Astrocyte (in vitro differentiated cells and primary cell): ENCODE measurements at regions not wholly inside any gene's neighbourhood (a gene's known extent, or its start where the extent isn't known, plus 50 kb on each side); places are given as distances from the start of the nearest gene placed in this dataset.
"Not testable (repeated sequence)": the region's sequence is repeated elsewhere in the genome, so short reads cannot be mapped to it uniquely, and the experiment has no call there.

Experiments used
- DNase-seq: peaks from one replicate; pipeline ENCODE4 v3.0.0-alpha.2; 2010; ENCODE audit warnings: low read depth
- FAIRE-seq: peaks from 2 replicates; lab custom pipeline; 2011; peaks lifted over from hg19 to GRCh38; lab: Jason Lieb, UNC
- H2AFZ ChIP-seq: 2 replicates; pipeline ENCODE4 v1.6.0; 2012; ENCODE audit warnings: low read depth, low read length, inconsistent platforms
- H3K27ac ChIP-seq: 2 replicates; pipeline ENCODE4 v1.5.1; 2011; ENCODE audit warnings: low read depth, low read length, inconsistent platforms
- H3K27me3 ChIP-seq: 2 replicates; pipeline ENCODE4 v1.6.0; 2011; ENCODE audit warnings: low read length, inconsistent platforms; ENCODE audit not compliant: insufficient read depth
- H3K36me3 ChIP-seq: 2 replicates; pipeline ENCODE4 v1.5.1; 2011; ENCODE audit warnings: low read length, inconsistent platforms; ENCODE audit not compliant: insufficient read depth
- H3K4me1 ChIP-seq: 2 replicates; pipeline ENCODE4 v1.5.1; 2011; ENCODE audit warnings: low read length, inconsistent platforms; ENCODE audit not compliant: insufficient read depth
- H3K4me2 ChIP-seq: 2 replicates; pipeline ENCODE4 v1.6.0; 2012; ENCODE audit warnings: low read length, inconsistent platforms
- H3K4me3 ChIP-seq: 2 replicates; pipeline ENCODE4 v1.5.1; 2011; ENCODE audit warnings: low read depth, mild to moderate bottlenecking, low read length, inconsistent platforms; ENCODE audit not compliant: insufficient read depth
- H3K79me2 ChIP-seq: 2 replicates; pipeline ENCODE4 v1.6.0; 2012; ENCODE audit warnings: mild to moderate bottlenecking, low read length, inconsistent platforms; ENCODE audit not compliant: insufficient read depth
- H3K9ac ChIP-seq: 2 replicates; pipeline ENCODE4 v1.6.0; 2012; ENCODE audit warnings: mild to moderate bottlenecking, low read length, inconsistent platforms
- H3K9me3 ChIP-seq: 2 replicates; pipeline ENCODE4 v1.5.1; 2012; ENCODE audit warnings: low read depth, mild to moderate bottlenecking, low read length, inconsistent platforms; ENCODE audit not compliant: insufficient read depth
- H4K20me1 ChIP-seq: 2 replicates; pipeline ENCODE4 v1.6.0; 2012; ENCODE audit warnings: low read length, inconsistent platforms; ENCODE audit not compliant: insufficient read depth
- H3K27ac Mint-ChIP-seq: one replicate; pipeline ENCODE4 v1.8.0; 2021; ENCODE audit warnings: mild to moderate bottlenecking, mixed read lengths; ENCODE audit not compliant: unreplicated experiment
- H3K27me3 Mint-ChIP-seq: one replicate; pipeline ENCODE4 v1.8.0; 2021; ENCODE audit warnings: low read depth, mixed read lengths; ENCODE audit not compliant: unreplicated experiment
- H3K36me3 Mint-ChIP-seq: one replicate; pipeline ENCODE4 v1.8.0; 2021; ENCODE audit warnings: low read depth, mixed read lengths; ENCODE audit not compliant: unreplicated experiment
- H3K4me1 Mint-ChIP-seq: one replicate; pipeline ENCODE4 v1.8.0; 2021; ENCODE audit warnings: low read depth, mixed read lengths; ENCODE audit not compliant: unreplicated experiment
- H3K4me3 Mint-ChIP-seq: one replicate; pipeline ENCODE4 v1.8.0; 2021; ENCODE audit warnings: mild to moderate bottlenecking, moderate library complexity, mixed read lengths; ENCODE audit not compliant: unreplicated experiment
- H3K9me3 Mint-ChIP-seq: one replicate; pipeline ENCODE4 v1.8.0; 2021; ENCODE audit warnings: mild to moderate bottlenecking, mixed read lengths; ENCODE audit not compliant: unreplicated experiment
- EZH2 ChIP-seq: IDR thresholded peaks from 2 replicates; pipeline ENCODE4 v1.6.1; 2012; ENCODE audit warnings: mild to moderate bottlenecking, low read length, inconsistent platforms; ENCODE audit not compliant: insufficient read depth
- TF ChIP-seq, protein P1 (sequence below): IDR thresholded peaks from 2 replicates; pipeline ENCODE4 v1.5.1; 2011; ENCODE audit warnings: low read depth, mild to moderate bottlenecking, inconsistent platforms, low read length, moderate library complexity; ENCODE audit not compliant: insufficient read depth

DNA sequence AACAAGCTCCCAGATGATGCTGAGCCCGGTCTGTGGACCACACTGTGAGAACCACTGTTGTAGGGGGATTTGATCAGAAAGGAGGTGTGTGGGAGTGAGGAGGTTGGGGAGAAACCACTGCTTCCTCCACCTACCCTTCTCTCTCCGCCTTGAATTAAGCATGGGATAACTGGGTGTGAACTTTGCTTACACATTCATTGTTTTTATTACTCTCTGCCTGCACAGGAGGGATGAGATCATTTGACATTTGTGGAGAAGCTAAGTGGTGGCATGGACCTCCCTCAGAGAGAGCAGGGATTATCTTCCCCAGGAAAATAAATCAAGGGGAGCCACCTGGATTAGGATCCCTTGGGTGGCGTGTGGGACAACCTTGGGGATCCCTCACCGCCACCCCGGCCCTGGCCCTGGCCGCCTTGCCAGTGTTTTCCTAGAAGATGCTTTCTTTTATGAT lies 212.1 kb upstream of the ATP6AP2 start:
- no peak overlapping the region for H3K4me3 Mint-ChIP-seq
- H3K9me3 ChIP-seq: no peaks in the 10 kb centered on the region

DNA sequence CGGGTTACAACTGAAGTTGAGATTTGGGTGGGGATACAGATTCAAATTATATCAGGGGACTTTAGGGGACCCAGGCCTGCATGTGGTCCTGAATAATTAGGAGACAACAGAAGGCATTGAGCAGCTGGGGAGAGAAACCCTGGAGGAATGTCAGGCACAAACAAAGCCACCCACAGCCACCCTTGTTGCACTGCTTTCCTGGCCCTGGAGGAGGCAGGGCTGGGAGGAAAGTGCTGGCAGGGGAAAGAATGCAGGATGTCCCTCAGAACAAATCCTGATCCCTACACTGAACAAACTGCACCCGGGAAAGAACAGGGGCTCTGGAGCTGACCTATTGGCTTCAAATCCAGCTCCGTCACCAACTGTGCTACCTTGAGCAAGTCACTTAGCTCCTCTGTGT lies 214.1 kb upstream of the ATP6AP2 start:
- H3K9me3 Mint-ChIP-seq: no peaks in the 10 kb centered on the region
- peaks cover 3% of the 10 kb centered on the region for H3K4me1 Mint-ChIP-seq
- no peaks in the 10 kb centered on the region for H3K9me3 ChIP-seq
- H3K4me2 ChIP-seq: no peak overlapping the region
- FAIRE-seq (no peak), DNase-seq (no peak)
- H3K4me3 Mint-ChIP-seq: no peak overlapping the region
- no peaks in the 10 kb centered on the region for H3K27me3 ChIP-seq
- TF ChIP-seq, protein P1, sequence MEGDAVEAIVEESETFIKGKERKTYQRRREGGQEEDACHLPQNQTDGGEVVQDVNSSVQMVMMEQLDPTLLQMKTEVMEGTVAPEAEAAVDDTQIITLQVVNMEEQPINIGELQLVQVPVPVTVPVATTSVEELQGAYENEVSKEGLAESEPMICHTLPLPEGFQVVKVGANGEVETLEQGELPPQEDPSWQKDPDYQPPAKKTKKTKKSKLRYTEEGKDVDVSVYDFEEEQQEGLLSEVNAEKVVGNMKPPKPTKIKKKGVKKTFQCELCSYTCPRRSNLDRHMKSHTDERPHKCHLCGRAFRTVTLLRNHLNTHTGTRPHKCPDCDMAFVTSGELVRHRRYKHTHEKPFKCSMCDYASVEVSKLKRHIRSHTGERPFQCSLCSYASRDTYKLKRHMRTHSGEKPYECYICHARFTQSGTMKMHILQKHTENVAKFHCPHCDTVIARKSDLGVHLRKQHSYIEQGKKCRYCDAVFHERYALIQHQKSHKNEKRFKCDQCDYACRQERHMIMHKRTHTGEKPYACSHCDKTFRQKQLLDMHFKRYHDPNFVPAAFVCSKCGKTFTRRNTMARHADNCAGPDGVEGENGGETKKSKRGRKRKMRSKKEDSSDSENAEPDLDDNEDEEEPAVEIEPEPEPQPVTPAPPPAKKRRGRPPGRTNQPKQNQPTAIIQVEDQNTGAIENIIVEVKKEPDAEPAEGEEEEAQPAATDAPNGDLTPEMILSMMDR: no peak
- no peak for TF ChIP-seq EZH2
- H4K20me1 ChIP-seq: no peaks in the 10 kb centered on the region
- no peaks in the 10 kb centered on the region for H3K4me1 ChIP-seq
- no peaks in the 10 kb centered on the region for H3K36me3 Mint-ChIP-seq
- H2AFZ ChIP-seq: no peak overlapping the region
- H3K27ac Mint-ChIP-seq: no peak overlapping the region
- H3K27me3 Mint-ChIP-seq: peaks cover 5% of the 10 kb centered on the region
- no peak overlapping the region for H3K27ac ChIP-seq
- H3K79me2 ChIP-seq: no peaks in the 10 kb centered on the region
- no peak overlapping the region for H3K4me3 ChIP-seq
- H3K9ac ChIP-seq: no peak overlapping the region
- no peaks in the 10 kb centered on the region for H3K36me3 ChIP-seq

More for the DNA sequence above, 212.1 kb upstream of the ATP6AP2 start:
- no peaks in the 10 kb centered on the region for H4K20me1 ChIP-seq
- H3K9ac ChIP-seq: no peak overlapping the region
- H3K27me3 ChIP-seq: no peaks in the 10 kb centered on the region
- H3K79me2 ChIP-seq: no peaks in the 10 kb centered on the region
- H3K4me2 ChIP-seq: no peak overlapping the region
- Mint-ChIP-seq H3K27ac (no peak overlapping the region), H3K27me3 (peaks cover 6% of the 10 kb centered on the region), H3K4me1 (peaks cover 3% of the 10 kb centered on the region), H3K9me3 (no peaks in the 10 kb centered on the region), H3K36me3 (no peaks in the 10 kb centered on the region)
- TF ChIP-seq EZH2: no peak
- TF ChIP-seq, protein P1: no peak
- no peaks in the 10 kb centered on the region for H3K36me3 ChIP-seq
- H2AFZ ChIP-seq: no peak overlapping the region
- no peak overlapping the region for H3K4me3 ChIP-seq
- no peak overlapping the region for H3K27ac ChIP-seq
- DNase-seq: no peak
- no peak for FAIRE-seq
- no peaks in the 10 kb centered on the region for H3K4me1 ChIP-seq

DNA sequence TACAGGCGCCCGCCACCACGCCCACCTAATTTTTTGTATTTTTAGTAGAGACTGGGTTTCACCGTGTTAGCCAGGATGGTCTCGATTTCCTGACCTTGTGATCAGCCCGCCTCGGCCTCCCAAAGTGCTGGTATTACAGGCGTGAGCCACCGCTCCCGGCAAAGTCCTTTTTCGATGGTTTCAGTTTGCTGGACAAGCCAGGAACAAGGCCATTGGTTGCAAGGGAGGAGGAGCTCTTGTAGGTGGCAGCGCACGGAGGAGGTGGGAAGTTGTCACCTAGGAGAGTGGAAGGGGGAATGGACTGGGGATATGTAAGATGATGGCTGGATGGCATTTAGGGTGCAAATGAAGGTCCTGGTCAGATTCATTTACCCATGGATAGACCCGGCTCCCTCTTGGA lies 218.5 kb upstream of the ATP6AP2 start:
- not testable (repeated sequence) for H3K4me1 ChIP-seq, H3K4me2 ChIP-seq, H3K4me1 Mint-ChIP-seq, H3K9me3 ChIP-seq, DNase-seq, H3K9me3 Mint-ChIP-seq, FAIRE-seq, H3K36me3 ChIP-seq, H4K20me1 ChIP-seq, H3K79me2 ChIP-seq, H3K36me3 Mint-ChIP-seq, H3K27me3 ChIP-seq, H3K27ac ChIP-seq, H3K4me3 Mint-ChIP-seq, H2AFZ ChIP-seq, H3K27ac Mint-ChIP-seq, H3K9ac ChIP-seq, H3K4me3 ChIP-seq, H3K27me3 Mint-ChIP-seq
